H1 (cell line): ENCODE measurements at regions not wholly inside any gene's neighbourhood (a gene's known extent, or its start where the extent isn't known, plus 50 kb on each side); places are given as distances from the start of the nearest gene placed in this dataset.

Experiments
- ATF2 ChIP-seq: IDR thresholded peaks from 2 replicates; pipeline ENCODE4 v1.6.1; 2012; ENCODE audit warnings: low read length, inconsistent platforms
- ATF3 ChIP-seq: IDR thresholded peaks from 2 replicates; pipeline ENCODE4 v1.6.1; 2011; ENCODE audit warnings: low read depth, mild to moderate bottlenecking, low read length; ENCODE audit not compliant: insufficient read depth
- CTCF ChIP-seq, 3 experiments: IDR thresholded peaks; 1 replicate in 2 of 3; 2 replicates in 1 of 3; pipeline versions ENCODE4 v1.5.1 to v1.6.1; 2011; ENCODE audit warnings: low read length in 3 of 3, mild to moderate bottlenecking in 3 of 3, inconsistent platforms in 2 of 3, low read depth in 1 of 3, moderate library complexity in 1 of 3; ENCODE audit not compliant: insufficient read depth in 1 of 3; ENCODE audit errors: control extremely low read depth in 1 of 3
- MAX ChIP-seq: IDR thresholded peaks from 2 replicates; pipeline ENCODE4 v1.6.1; 2012; ENCODE audit warnings: inconsistent platforms
- NANOG ChIP-seq: IDR thresholded peaks from 2 replicates; pipeline ENCODE4 v1.6.1; 2011; ENCODE audit warnings: low read length, low read depth, mild to moderate bottlenecking, inconsistent platforms; ENCODE audit not compliant: insufficient read depth, poor library complexity, severe bottlenecking
- POLR2A ChIP-seq, 2 experiments: IDR thresholded peaks; 1 replicate in 1 of 2; 2 replicates in 1 of 2; pipeline ENCODE4 v1.6.1; 2011; ENCODE audit warnings: low read depth in 2 of 2, low read length in 2 of 2, mild to moderate bottlenecking in 2 of 2; ENCODE audit errors: control extremely low read depth in 1 of 2
- RAD21 ChIP-seq, 2 experiments: IDR thresholded peaks in 1 of 2; conservative IDR thresholded peaks in 1 of 2; 2 replicates each; pipeline ENCODE4 v1.6.1; 2011; ENCODE audit warnings: low read depth in 2 of 2, low read length in 2 of 2, improper control_type of control experiment in 1 of 2, inconsistent platforms in 1 of 2, mild to moderate bottlenecking in 1 of 2, moderate library complexity in 1 of 2
- RNF2 ChIP-seq: fragments of 200-900, 300-1000 bp; sonication (generic); IDR thresholded peaks from 2 replicates; pipeline ENCODE4 v1.7.1; 2016; ENCODE audit warnings: borderline replicate concordance, low read depth, mild to moderate bottlenecking, antibody characterized with exemption, low read length; ENCODE audit not compliant: poor library complexity, severe bottlenecking; ENCODE audit errors: missing control alignments
- SIX5 ChIP-seq: IDR thresholded peaks from 2 replicates; pipeline ENCODE4 v1.6.1; 2011; ENCODE audit warnings: mild to moderate bottlenecking, low read depth, low read length
- TBP ChIP-seq: IDR thresholded peaks from 2 replicates; pipeline ENCODE4 v1.6.1; 2011; ENCODE audit warnings: low read depth, low read length, improper control_type of control experiment
- YY1 ChIP-seq: IDR thresholded peaks from 2 replicates; pipeline ENCODE4 v1.6.1; 2011; ENCODE audit warnings: low read depth, mild to moderate bottlenecking, low read length

- TF ChIP-seq RAD21 (IDR thresholded peaks at IDR 0.05 in 1 of 2, conservative IDR thresholded peaks at IDR 0.05 in 1 of 2; ENCODE audit: low read depth in 2 of 2, low read length in 2 of 2) (no peak), TBP (no peak), CTCF (IDR thresholded peaks at IDR 0.05; ENCODE audit: control extremely low read depth in 1 of 3, insufficient read depth in 1 of 3, low read depth in 1 of 3, low read length in 3 of 3) (no peak), SIX5 (no peak), POLR2A (IDR thresholded peaks at IDR 0.05; ENCODE audit: control extremely low read depth in 1 of 2, low read depth in 2 of 2, low read length in 2 of 2) (no peak), MAX (no peak), YY1 (no peak), ATF3 (no peak), ATF2 (no peak), NANOG (no peak), RNF2 (no peak)
Measured at GRCh38 chr13:34647379-34648150, 294.5 kb upstream of the NBEA start.
